NCI-H526 treated with DMSO at 0.1 percent for 48 hours (cell line): ENCODE measurements at regions not wholly inside any gene's neighbourhood (a gene's known extent, or its start where the extent isn't known, plus 50 kb on each side); places are given as distances from the start of the nearest gene placed in this dataset.

Experiments used
- DNase-seq: peaks from one replicate; lab custom pipeline; 2025; lab: John Stamatoyannopoulos, UW

GRCh38 chr20:39568109-39568508 is 606.0 kb downstream of the DHX35 start:
- DNase-seq, result no peak

GRCh38 chr20:39563349-39563748 is 601.2 kb downstream of the DHX35 start:
- DNase-seq, result no peak

- no peak for DNase-seq
These were observed 592.2 kb downstream of the DHX35 start for GRCh38 chr20:39554341-39554740.

DNA sequence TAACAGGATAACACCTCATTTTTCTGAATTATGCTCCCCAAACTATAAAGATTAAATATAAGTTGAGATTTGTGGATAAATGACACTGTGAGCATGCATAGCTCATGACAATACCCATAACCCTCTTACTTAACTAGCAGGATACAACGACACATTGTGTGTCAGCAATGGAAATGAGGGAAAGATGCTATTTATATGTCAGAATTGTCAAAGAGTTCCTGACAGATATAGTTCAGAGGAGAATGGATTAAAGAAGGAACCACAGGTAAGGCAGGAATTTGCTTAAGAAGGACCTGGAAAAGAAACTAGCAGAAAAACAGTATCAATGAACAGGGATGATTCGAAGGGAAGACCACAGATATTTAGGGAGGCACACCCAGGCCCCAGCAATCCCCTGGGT is 591.0 kb downstream of the DHX35 start:
- DNase-seq, result no peak

DNA sequence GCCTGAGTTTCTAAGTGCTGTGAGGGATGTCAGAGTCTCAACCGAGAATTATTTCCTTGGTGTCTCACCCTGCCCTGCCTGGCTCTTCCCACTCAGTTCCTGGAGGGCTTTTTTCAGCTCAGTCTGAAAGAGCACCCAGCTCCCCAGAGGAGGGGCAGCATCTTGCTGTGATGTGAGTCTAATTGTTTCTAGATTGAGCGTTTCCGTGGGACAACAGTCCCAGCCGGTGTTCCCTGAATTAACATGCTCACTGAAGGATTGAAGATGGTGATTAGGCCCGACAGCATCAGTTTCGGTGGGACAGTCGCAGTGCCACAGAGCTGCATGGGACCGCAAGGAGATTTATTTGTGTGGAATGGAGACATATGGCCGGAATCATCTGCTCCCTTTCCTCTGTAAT is 587.6 kb downstream of the DHX35 start:
- no peak for DNase-seq

DNA sequence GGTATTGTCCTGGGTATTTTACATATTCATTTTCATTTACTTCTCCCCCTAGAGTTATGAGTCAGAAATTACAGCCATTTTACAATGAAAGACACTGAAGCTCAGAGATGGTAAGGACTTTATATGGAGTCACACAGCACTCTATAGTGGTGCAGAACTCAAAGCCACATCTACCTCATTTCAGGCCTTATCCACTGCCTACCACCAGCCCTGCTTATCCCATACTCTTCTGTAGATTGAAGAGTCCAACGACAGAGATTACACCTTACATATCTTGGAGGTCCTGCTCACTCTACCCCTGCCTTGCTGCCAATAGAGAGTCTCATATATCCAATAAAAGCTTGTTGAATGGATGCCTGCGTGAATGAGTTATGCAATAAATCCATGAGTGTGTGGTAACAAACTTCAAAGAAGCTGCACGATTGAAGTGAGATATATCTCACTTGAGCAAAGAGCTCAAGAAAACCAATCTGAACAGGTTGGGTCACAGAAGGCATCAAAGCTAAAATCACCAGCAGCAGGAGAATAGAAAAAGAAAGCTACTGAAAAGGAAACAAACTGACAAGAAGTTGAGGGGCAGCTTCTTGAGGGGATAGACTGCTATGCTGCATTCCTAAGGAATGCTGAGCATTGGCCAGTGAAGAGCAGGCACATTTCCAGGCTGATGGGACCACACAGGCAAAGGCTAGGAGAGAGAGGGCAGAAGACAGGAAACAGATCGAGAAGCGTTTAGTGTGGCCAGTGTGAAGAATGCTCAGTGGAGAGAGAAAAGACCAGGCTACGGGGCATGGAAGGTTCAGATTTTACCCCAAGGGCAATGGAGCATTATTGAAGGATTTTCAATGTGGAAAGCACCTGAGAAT is 585.6 kb downstream of the DHX35 start:
- DNase-seq, result no peak

GRCh38 chr20:39541136-39541803 is 579.1 kb downstream of the DHX35 start:
- no peak for DNase-seq

GRCh38 chr20:39538317-39538716 is 576.2 kb downstream of the DHX35 start:
- no peak for DNase-seq

- DNase-seq, result no peak
These were observed 573.2 kb downstream of the DHX35 start for GRCh38 chr20:39535301-39535700.

GRCh38 chr20:39534846-39535245 is 572.7 kb downstream of the DHX35 start:
- no peak for DNase-seq

DNA sequence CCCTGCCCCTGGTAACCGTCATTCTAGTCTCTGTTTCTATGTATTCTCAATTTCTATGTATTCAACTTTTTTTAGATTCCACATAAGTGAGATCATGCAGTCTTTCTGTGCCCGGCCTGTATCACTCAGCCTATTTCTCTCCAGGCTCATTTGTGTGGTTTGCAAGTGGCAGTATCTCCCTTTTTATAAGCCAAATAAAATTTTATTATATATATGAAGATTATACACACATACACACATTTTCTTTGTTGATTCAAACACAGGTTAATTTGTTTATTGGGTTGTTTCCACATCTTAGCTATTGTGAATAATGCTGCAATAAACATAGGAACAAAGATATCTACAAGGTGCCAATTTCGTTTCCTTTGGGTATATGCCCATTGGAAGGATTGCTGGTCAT is 571.7 kb downstream of the DHX35 start:
- DNase-seq, result no peak

- DNase-seq, result no peak
These were observed 570.1 kb downstream of the DHX35 start for GRCh38 chr20:39532205-39532604.

DNA sequence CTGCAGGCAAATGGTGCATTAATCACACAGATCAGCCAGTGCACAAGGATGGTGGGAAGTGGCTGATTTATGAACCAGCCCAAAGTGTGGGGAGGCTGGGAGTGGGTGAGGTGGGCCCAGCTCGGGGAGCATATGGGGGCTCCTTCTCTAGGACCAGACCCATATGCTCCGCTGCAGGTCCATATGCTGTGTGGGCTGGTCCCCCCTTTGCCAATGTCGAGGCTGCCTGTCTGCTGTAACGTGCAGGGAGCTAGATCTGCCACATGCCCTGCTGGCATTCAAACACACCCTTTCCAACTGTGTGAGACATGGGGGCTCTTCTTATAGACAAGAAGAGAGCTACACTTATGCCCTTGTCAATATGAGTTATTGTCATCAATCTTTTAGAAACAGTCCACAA is 566.3 kb downstream of the DHX35 start:
- DNase-seq, result no peak

- DNase-seq, result no peak
These were observed 562.3 kb downstream of the DHX35 start for GRCh38 chr20:39524371-39524911.

DNA sequence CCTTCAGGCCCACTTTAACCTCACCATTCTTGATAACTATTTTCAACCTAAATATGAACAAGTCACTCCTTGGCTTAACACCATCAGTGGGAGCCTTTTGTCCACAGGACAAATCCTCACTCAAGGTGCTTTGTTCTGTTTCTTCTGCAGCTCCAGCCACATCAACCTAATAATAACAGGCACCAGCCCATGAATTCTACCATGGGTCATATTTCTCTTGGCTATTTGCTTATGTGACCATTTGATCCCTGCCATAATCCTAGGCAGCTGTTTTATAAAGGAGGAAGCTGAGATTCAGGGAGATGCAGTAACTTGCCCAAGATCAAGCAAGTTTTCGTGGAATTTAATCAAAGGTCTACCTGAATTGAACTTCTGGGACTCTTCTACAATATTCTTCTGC is 561.3 kb downstream of the DHX35 start:
- no peak for DNase-seq

- DNase-seq, result no peak
These were observed 556.5 kb downstream of the DHX35 start for GRCh38 chr20:39518654-39519053.

DNA sequence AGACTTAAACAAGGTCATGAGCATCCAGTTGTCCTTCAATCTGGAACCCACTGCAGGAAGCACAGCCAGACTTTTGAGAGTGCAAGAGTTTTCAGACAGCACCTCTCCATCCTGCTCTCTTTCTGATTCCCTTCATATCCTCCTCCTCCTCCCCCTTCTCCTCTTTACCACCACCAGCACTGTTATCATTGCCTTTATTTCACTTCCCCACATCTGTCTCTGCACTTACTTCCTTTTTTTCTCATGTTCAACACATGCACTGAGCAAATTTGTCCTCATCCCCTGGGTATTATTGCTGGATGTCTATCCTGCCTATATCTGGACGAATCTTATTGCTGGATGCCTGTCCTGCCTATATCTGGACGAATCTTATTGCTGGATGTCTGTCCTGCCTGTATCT is 554.8 kb downstream of the DHX35 start:
- DNase-seq, result no peak

- no peak for DNase-seq
These were observed 542.6 kb downstream of the DHX35 start for GRCh38 chr20:39504710-39505094.

GRCh38 chr20:39503902-39504709 is 542.0 kb downstream of the DHX35 start:
- DNase-seq, result no peak

DNA sequence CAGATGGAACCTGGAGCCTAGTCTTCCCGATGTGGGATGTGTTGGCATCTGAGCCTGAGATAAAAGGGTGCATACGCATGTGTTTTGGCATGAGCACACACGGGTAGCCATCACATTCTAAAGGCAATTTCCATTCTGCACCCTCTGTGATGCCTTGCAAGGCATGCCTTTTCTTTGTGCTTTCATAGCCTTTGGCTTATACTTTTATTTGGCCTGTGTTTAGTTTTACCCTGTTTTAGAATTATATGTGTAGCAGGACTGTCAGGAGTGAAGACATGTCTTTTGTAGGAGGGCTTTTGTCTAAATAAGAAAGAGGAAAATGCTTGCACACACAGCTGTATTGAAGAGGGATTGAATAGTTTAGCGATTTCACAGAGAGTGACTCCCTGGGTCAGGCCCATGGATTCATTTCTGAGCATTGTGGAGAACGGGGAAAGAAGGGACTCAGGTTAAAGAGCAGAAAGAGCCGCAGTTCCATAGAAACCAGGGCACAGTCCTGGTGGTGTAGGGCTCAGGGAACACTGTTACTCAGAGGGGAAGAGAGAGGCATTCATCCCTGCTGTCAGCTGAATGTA is 530.2 kb downstream of the DHX35 start:
- no peak for DNase-seq

GRCh38 chr20:39491711-39492110 is 529.6 kb downstream of the DHX35 start:
- DNase-seq, result no peak

GRCh38 chr20:39489986-39490560 is 527.9 kb downstream of the DHX35 start:
- no peak for DNase-seq
